ENCODE measurements at regions not wholly inside any gene's neighbourhood (a gene's known extent, or its start where the extent isn't known, plus 50 kb on each side); places are given as distances from the start of the nearest gene placed in this dataset.
"Not testable (repeated sequence)": the region's sequence is repeated elsewhere in the genome, so short reads cannot be mapped to it uniquely, and the experiment has no call there.

DNA sequence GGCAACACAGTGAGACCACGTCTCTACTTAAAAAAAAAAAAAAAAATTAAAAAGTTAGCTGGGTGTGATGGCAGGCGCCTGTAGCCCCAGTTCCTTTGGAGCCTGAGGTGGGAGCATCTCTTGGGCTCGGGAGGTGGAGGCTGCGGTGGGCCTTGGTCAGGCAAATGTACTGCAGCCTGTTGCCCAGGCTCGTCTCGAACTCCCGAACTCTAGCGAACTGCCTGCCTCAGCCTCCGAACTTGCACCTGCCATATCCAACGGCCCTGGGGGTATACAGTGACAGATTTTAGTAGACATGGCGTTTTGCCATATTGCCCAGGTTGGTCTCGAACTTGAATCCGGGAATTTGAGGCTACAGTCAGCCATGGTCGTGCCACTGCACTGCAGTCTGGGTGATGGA lies 195.4 kb downstream of the ALG10 start:
- Histone ChIP-seq H3K9me3 (no peaks in the 10 kb centered on the region), H3K36me3 (ENCODE audit: insufficient read depth in 1 of 2, low read depth in 1 of 2) (no peaks in the 10 kb centered on the region), H3K4me1 (no peaks in the 10 kb centered on the region), H3K4me3 (no peak overlapping the region), H3K27me3 (ENCODE audit: insufficient read depth in 3 of 3, low read length in 2 of 3) (peaks cover 0 to 10% (median 8%) of the 10 kb centered on the region in 3 donors), H3K27ac (no peak overlapping the region)
- no peak for TF ChIP-seq CTCF (IDR thresholded peaks at IDR 0.05)
- intact Hi-C loops (cut with DNase I) = loop anchor here (5.0 kb wide), 1 partner anchor 95 kb away; no protein-coding TSS in a partner anchor
- whole genome bisulfite sequencing, 3 donors = 78 to 81% (median 79%) methylated on average over 14 of the region's 14 CpGs
- DNase-seq = no peak
- no peak for ATAC-seq

- Histone ChIP-seq H3K9me3 (no peaks in the 10 kb centered on the region), H3K4me1 (no peaks in the 10 kb centered on the region), H3K27ac (no peak overlapping the region), H3K36me3 (ENCODE audit: insufficient read depth in 1 of 2, low read depth in 1 of 2) (no peaks in the 10 kb centered on the region), H3K4me3 (peak overlapping the region; percentile 58), H3K27me3 (ENCODE audit: insufficient read depth in 3 of 3, low read length in 2 of 3) (peaks cover 0 to 10% (median 8%) of the 10 kb centered on the region in 3 donors)
- ATAC-seq (peak in 3 of 4 donors; percentile 51 to 74 (median 71)), DNase-seq (peak in 1 of 2 donors; percentile 38)
- WGBS, 3 donors = 11 to 31% (median 15%) methylated on average over 35 to 39 of the region's 39 CpGs
- peak; percentile 85 for TF ChIP-seq CTCF (IDR thresholded peaks at IDR 0.05)
- intact Hi-C loops (cut with DNase I) = loop anchor here (5.0 kb wide), 1 partner anchor 96 kb away; no protein-coding TSS in a partner anchor
These were observed 196.1 kb downstream of the ALG10 start for GRCh38 chr12:34218193-34219045.

DNA sequence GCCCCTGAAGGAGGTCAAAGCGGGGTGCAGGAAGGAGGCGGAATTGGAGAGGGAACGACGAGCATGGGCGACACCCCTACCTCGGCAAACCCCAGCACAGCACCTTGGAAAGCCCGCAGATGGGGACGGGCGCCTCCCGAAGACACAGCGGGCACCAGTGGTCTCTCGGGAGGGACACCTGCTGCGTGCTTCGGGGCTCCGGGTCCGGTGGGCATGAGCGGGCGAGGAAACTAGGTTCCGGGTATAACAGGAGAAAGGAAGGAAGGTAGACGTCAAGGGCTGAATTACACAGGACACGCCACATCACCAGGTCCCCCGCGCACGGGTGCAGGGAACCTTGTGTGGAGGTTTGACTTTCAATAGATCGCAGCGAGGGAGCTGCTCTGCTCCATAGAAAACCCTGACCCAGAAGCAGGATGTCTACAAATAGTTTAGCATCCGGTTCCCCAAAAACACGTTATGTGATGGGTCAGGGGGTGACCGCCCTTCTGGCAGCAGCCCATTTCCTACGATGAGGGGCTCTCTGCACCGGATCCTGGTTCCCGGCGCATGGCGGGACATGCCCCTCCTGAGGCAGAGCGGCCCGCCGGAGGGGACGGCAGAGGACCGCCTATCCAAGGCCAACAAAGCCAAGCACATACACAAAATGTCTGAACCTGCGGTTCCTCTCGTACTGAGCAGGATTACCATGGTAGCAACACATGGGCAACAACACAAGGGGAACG lies 196.9 kb downstream of the ALG10 start:
- H3K4me1 ChIP-seq = no peaks in the 10 kb centered on the region
- ATAC-seq (no peak), DNase-seq (no peak)
- peaks cover 0 to 10% (median 8%) of the 10 kb centered on the region in 3 donors for H3K27me3 ChIP-seq (ENCODE audit: insufficient read depth in 3 of 3, low read length in 2 of 3)
- TF ChIP-seq CTCF (IDR thresholded peaks at IDR 0.05) = no peak
- H3K9me3 ChIP-seq = no peaks in the 10 kb centered on the region
- peak overlapping the region; percentile 58 for H3K4me3 ChIP-seq
- H3K36me3 ChIP-seq (ENCODE audit: insufficient read depth in 1 of 2, low read depth in 1 of 2) = no peaks in the 10 kb centered on the region
- 40 to 59% (median 44%) methylated on average over 42 of the region's 42 CpGs for WGBS, 3 donors
- intact Hi-C loops (cut with DNase I) = loop anchor here (5.0 kb wide), 1 partner anchor 97 kb away; no protein-coding TSS in a partner anchor
- no peak overlapping the region for H3K27ac ChIP-seq

GRCh38 chr12:34220079-34220478 lies 197.8 kb downstream of the ALG10 start:
- 91 to 96% (median 94%) methylated on average over 13 of the region's 13 CpGs for WGBS, 3 donors
- DNase-seq; intact Hi-C loops (cut with DNase I); ATAC-seq; H3K36me3 ChIP-seq (ENCODE audit: insufficient read depth in 1 of 2, low read depth in 1 of 2); H3K4me3 ChIP-seq; H3K4me1 ChIP-seq; H3K9me3 ChIP-seq; H3K27ac ChIP-seq: not testable (repeated sequence)
- peaks cover 0 to 10% (median 8%) of the 10 kb centered on the region in 3 donors for H3K27me3 ChIP-seq (ENCODE audit: insufficient read depth in 3 of 3, low read length in 2 of 3)

- peaks cover 0 to 10% (median 8%) of the 10 kb centered on the region in 3 donors for H3K27me3 ChIP-seq (ENCODE audit: insufficient read depth in 3 of 3, low read length in 2 of 3)
- intact Hi-C loops (cut with DNase I) = no loop called here
- no peaks in the 10 kb centered on the region for H3K4me1 ChIP-seq
- peaks cover 3% of the 10 kb centered on the region for H3K9me3 ChIP-seq
- no peak overlapping the region for H3K27ac ChIP-seq
- no peak overlapping the region for H3K4me3 ChIP-seq
- no peak for TF ChIP-seq CTCF (IDR thresholded peaks at IDR 0.05)
- WGBS, 3 donors = 72 to 80% (median 75%) methylated on average over 3 of the region's 3 CpGs
- DNase-seq (no peak), ATAC-seq (no peak)
- no peaks in the 10 kb centered on the region for H3K36me3 ChIP-seq (ENCODE audit: insufficient read depth in 1 of 2, low read depth in 1 of 2)
These were observed 201.3 kb downstream of the ALG10 start for GRCh38 chr12:34223640-34224039.

DNA sequence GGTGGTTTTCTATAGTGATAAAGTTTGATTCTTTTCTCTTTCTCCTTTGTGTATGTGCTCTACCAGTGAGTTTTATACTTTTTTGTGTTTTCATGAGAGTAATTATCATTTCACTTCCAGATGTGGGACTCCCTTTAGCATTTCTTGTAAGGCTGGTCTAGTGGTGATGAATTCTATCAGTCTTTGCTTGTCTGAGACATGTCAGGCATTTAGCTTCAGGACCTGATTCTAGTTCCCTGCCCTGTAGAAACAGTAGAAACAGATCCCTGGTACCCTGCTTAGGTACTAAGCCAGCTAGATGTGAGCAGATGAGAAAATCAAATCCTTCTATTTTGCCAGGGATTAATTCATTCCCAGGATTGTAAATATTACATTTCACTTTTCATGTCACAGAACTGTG lies 203.7 kb downstream of the ALG10 start:
- ATAC-seq; intact Hi-C loops (cut with DNase I): not testable (repeated sequence)

DNA sequence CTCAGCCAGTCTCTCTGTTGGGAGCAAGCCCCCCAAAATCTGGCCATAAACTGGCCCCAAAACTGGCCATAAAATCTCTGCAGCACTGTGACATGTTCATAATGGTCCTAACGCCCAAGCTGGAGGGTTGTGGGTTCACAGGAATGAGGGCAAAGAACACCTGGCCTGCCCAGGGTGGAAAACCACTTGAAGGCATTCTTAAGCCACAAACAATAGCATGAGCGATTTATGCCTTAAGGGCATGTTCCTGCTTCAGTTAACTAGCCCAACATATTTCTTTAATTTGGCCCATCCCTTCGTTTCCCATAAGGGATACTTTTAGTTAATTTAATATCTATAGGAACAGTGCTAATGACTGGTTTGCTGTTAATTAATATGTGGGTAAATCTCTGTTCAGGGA lies 205.8 kb downstream of the ALG10 start:
- H3K4me3 ChIP-seq; H3K27me3 ChIP-seq (ENCODE audit: insufficient read depth in 3 of 3, low read length in 2 of 3); DNase-seq; H3K27ac ChIP-seq; H3K9me3 ChIP-seq; ATAC-seq; H3K4me1 ChIP-seq; H3K36me3 ChIP-seq (ENCODE audit: insufficient read depth in 1 of 2, low read depth in 1 of 2); intact Hi-C loops (cut with DNase I): not testable (repeated sequence)
- 41 to 55% (median 53%) methylated on average over 3 of the region's 3 CpGs for WGBS, 3 donors

More for the DNA sequence above, 203.7 kb downstream of the ALG10 start:
- H3K4me3 ChIP-seq; H3K36me3 ChIP-seq (ENCODE audit: insufficient read depth in 1 of 2, low read depth in 1 of 2); H3K27ac ChIP-seq; H3K27me3 ChIP-seq (ENCODE audit: insufficient read depth in 3 of 3, low read length in 2 of 3); DNase-seq; H3K9me3 ChIP-seq; H3K4me1 ChIP-seq: not testable (repeated sequence)

Measured in psoas muscle (tissue), 7 donors.